Gastroesophageal sphincter (tissue), 4 donors: ENCODE measurements at regions not wholly inside any gene's neighbourhood (a gene's known extent, or its start where the extent isn't known, plus 50 kb on each side); places are given as distances from the start of the nearest gene placed in this dataset.

Source experiments
- ATAC-seq: fragments of 150-250 bp; one replicate; pipeline ENCODE4 v1.9.1; 2016; ENCODE audit warnings: mild to moderate bottlenecking, moderate library complexity
- H3K27ac ChIP-seq, 4 donors: fragments of 200-600 bp; sonication (generic) in 3 of 4; 1 replicate in 3 of 4; 2 replicates in 1 of 4; pipeline ENCODE4 v1.5.1; 2016 to 2019
- H3K27me3 ChIP-seq: fragments of 200-600 bp; sonication (generic); one replicate; pipeline ENCODE4 v1.5.1; 2019
- H3K36me3 ChIP-seq, 2 donors: fragments of 200-600 bp; sonication (generic); one replicate each; pipeline ENCODE4 v1.5.1; 2019; ENCODE audit warnings: control low read depth in 1 of 2
- H3K4me1 ChIP-seq, 3 donors: fragments of 200-600 bp; sonication (generic); 1 replicate in 2 of 3; 2 replicates in 1 of 3; pipeline ENCODE4 v1.5.1; 2016 to 2019; ENCODE audit warnings: control low read depth in 2 of 3
- H3K4me3 ChIP-seq, 2 donors: fragments of 200-600 bp; sonication (generic); one replicate each; pipeline ENCODE4 v1.5.1; 2019; ENCODE audit warnings: mild to moderate bottlenecking in 1 of 2, moderate library complexity in 1 of 2
- H3K9me3 ChIP-seq, 3 donors: fragments of 200-600 bp; sonication (generic); one replicate each; pipeline ENCODE4 v1.5.1; 2017 to 2019; ENCODE audit warnings: control low read depth in 2 of 3
- EP300 ChIP-seq: sonication (generic); formaldehyde crosslinking; IDR thresholded peaks from one replicate; pipeline ENCODE4 v1.6.1; 2017; ENCODE audit warnings: antibody characterized with exemption, mild to moderate bottlenecking
- POLR2A ChIP-seq, 2 donors: fragments of 450-650 bp; IDR thresholded peaks; one replicate each; pipeline ENCODE4 v1.6.1; 2017; ENCODE audit warnings: antibody characterized with exemption in 2 of 2, mild to moderate bottlenecking in 2 of 2, moderate library complexity in 1 of 2
- POLR2AphosphoS5 ChIP-seq: sonication (generic); formaldehyde crosslinking; IDR thresholded peaks from one replicate; pipeline ENCODE4 v1.6.1; 2017; ENCODE audit warnings: antibody characterized with exemption
- WGBS, 2 donors: methylation state at CpG; one replicate each; pipeline ENCODE4 v1.1.5; 2018; ENCODE audit warnings: low coverage in 1 of 2; 5-methylcytosine and 5-hydroxymethylcytosine counted together
- TF ChIP-seq, protein P1 (sequence below), 4 experiments: fragments of 200-600 bp in 2 of 4; fragments of 450-650 bp in 2 of 4; sonication (generic) in 1 of 4; IDR thresholded peaks; one replicate each; pipeline ENCODE4 v1.5.1; 2017 to 2019; ENCODE audit warnings: antibody characterized with exemption in 4 of 4, mild to moderate bottlenecking in 2 of 4, moderate library complexity in 2 of 4

DNA sequence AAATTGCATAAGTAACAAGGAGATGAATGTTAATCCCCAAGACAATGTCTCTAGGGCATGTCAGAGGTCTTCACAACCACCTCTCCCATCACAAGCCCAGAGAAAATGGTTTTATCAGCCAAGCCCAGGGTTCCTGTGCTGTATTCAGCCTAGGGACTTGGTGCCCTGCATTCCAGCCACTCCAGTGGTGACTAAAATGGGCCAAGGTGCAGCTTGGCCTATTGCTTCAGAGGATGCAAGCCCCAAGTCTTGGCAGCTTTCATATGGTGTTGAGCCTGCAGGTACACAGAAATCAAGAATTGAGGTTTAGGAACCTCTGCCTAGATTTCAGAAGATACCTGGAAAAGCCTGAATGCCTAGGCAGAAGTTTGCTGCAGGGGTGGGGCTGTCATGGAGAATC lies 1118.6 kb downstream of the PLA2G4A start:
- Histone ChIP-seq H3K4me3 (no peak overlapping the region), H3K4me1 (no peaks in the 10 kb centered on the region), H3K27me3 (no peaks in the 10 kb centered on the region), H3K27ac (no peak overlapping the region), H3K36me3 (no peaks in the 10 kb centered on the region), H3K9me3 (peaks cover 0 to 32% (median 0%) of the 10 kb centered on the region in 3 donors)
- TF ChIP-seq EP300 = no peak
- TF ChIP-seq, protein P1, sequence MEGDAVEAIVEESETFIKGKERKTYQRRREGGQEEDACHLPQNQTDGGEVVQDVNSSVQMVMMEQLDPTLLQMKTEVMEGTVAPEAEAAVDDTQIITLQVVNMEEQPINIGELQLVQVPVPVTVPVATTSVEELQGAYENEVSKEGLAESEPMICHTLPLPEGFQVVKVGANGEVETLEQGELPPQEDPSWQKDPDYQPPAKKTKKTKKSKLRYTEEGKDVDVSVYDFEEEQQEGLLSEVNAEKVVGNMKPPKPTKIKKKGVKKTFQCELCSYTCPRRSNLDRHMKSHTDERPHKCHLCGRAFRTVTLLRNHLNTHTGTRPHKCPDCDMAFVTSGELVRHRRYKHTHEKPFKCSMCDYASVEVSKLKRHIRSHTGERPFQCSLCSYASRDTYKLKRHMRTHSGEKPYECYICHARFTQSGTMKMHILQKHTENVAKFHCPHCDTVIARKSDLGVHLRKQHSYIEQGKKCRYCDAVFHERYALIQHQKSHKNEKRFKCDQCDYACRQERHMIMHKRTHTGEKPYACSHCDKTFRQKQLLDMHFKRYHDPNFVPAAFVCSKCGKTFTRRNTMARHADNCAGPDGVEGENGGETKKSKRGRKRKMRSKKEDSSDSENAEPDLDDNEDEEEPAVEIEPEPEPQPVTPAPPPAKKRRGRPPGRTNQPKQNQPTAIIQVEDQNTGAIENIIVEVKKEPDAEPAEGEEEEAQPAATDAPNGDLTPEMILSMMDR (IDR thresholded peaks at IDR 0.05) = no peak
- no peak for TF ChIP-seq POLR2A (IDR thresholded peaks at IDR 0.05)
- TF ChIP-seq POLR2AphosphoS5 = no peak
- ATAC-seq = no peak

DNA sequence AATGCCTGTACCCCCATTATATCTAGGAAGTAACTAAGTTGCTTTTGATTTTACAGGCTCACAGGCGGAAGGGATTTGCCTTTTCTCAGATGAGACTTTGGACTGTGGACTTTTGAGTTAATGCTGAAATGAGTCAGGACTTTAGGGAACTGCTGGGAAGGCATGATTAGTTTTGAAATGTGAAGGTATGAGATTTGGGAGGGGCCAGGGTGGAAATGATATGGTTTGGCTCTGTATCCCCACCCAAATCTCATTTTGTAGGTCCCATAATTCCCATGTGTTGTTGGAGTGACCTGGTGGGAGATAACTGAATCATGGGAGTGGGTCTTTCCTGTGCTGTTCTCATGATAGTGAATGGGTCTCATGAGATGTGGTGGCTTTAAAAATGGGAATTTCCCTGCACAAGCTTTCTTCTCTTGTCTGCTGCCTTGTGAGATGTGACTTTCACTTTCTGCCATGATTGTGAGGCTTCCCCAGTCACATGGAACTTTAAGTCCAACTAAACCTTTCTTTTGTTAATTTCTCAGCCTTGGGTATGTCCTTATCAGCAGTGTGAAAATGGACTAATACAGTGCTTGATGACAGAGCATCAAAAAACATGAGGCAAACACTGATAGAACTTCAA lies 1119.5 kb downstream of the PLA2G4A start:
- Histone ChIP-seq H3K27me3 (no peaks in the 10 kb centered on the region), H3K4me3 (no peak overlapping the region), H3K27ac (no peak overlapping the region), H3K4me1 (no peaks in the 10 kb centered on the region), H3K36me3 (no peaks in the 10 kb centered on the region), H3K9me3 (peaks cover 0 to 40% (median 0%) of the 10 kb centered on the region in 3 donors)
- no peak for ATAC-seq
- WGBS, 2 donors = 100% methylated on average over 1 of the region's 1 CpG; no CpG with 5 or more reads in 1 of the 2 donors
- TF ChIP-seq, protein P1 (IDR thresholded peaks at IDR 0.05) = no peak
- TF ChIP-seq POLR2AphosphoS5 (no peak), POLR2A (IDR thresholded peaks at IDR 0.05) (no peak), EP300 (no peak)

DNA sequence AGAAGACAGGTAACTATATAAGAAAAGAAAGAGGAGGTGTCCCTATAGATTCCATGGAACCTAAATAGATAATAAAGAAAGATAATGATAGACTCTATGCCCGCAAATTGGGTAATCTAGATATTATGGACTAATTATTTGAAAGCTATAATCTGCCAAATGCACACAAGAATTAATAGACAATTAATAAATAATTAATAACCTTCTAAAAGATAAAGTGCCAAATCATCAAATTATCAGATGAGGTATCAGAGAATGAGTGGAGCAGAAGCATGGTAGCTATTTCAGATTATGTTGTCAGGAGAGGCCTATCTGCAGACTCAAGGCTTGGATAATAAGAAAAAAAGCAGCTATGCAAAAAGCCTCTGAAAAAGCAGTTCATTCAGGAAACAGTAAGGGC lies 1120.8 kb downstream of the PLA2G4A start:
- Histone ChIP-seq H3K4me1 (no peaks in the 10 kb centered on the region), H3K9me3 (peaks cover 0 to 40% (median 0%) of the 10 kb centered on the region in 3 donors), H3K4me3 (no peak overlapping the region), H3K36me3 (no peaks in the 10 kb centered on the region), H3K27ac (no peak overlapping the region), H3K27me3 (no peaks in the 10 kb centered on the region)
- WGBS, 2 donors = 89 to 100% methylated on average over 1 of the region's 1 CpG
- no peak for ATAC-seq
- TF ChIP-seq POLR2A (IDR thresholded peaks at IDR 0.05) = no peak
- TF ChIP-seq, protein P1 (IDR thresholded peaks at IDR 0.05) = no peak
- TF ChIP-seq POLR2AphosphoS5 = no peak
- no peak for TF ChIP-seq EP300

DNA sequence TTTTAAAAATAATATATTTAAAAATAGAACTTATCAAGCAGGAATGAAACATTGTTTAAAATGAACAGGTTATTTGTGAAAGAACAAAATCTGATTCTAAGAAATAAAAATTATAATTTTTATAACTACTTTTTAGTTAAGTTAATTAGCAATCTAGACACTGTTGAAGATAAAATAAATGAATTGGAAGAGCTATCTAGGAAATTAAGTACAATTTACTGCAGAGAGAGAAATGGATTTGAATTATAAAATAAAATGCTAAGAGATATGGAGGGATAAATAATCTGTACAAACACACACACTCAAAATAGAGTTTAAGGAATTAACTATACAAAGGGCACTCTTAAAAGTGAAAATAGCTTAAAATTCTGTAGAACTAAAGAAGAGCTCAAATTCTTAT lies 1123.1 kb downstream of the PLA2G4A start:
- Histone ChIP-seq H3K36me3 (no peaks in the 10 kb centered on the region), H3K9me3 (peaks cover 0 to 33% (median 0%) of the 10 kb centered on the region in 3 donors), H3K27ac (no peak overlapping the region), H3K4me3 (no peak overlapping the region), H3K4me1 (no peaks in the 10 kb centered on the region), H3K27me3 (no peaks in the 10 kb centered on the region)
- TF ChIP-seq EP300 = no peak
- TF ChIP-seq POLR2AphosphoS5 = no peak
- TF ChIP-seq, protein P1 (IDR thresholded peaks at IDR 0.05) = no peak
- no peak for ATAC-seq

DNA sequence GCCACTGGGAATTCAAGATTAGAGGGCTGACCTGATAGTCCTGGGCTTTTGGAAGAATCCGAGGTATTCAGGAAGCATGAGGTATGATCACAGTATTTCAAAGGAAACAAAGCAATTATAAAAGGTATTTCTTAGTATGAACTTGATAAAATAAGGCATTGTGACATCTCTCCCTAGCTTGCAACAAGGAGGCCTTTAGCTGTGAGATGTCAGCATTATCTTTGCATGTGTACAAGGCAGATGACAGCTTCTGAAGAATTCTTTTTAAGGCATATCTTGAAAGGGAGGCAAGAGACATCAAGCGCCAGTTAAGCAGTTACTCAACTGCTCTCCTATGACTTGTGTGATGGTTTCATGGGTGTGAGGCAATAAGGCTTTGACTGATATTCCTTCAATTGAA lies 1123.7 kb downstream of the PLA2G4A start:
- Histone ChIP-seq H3K36me3 (no peaks in the 10 kb centered on the region), H3K27me3 (no peaks in the 10 kb centered on the region), H3K9me3 (peaks cover 0 to 27% (median 0%) of the 10 kb centered on the region in 3 donors), H3K4me1 (no peaks in the 10 kb centered on the region), H3K27ac (no peak overlapping the region), H3K4me3 (no peak overlapping the region)
- TF ChIP-seq POLR2AphosphoS5 (no peak), EP300 (no peak), POLR2A (IDR thresholded peaks at IDR 0.05) (no peak)
- TF ChIP-seq, protein P1 (IDR thresholded peaks at IDR 0.05) = no peak
- ATAC-seq = no peak
- 89 to 97% methylated on average over 2 of the region's 2 CpGs for WGBS, 2 donors
